H1 (cell line): ENCODE measurements at regions not wholly inside any gene's neighbourhood (a gene's known extent, or its start where the extent isn't known, plus 50 kb on each side); places are given as distances from the start of the nearest gene placed in this dataset.

ENCODE experiments used
- CTCF ChIA-PET: fragments of 300-600 bp; sonication (Branson Sonifier 250); formaldehyde crosslinking; loops from one replicate; lab custom pipeline; 2021; ENCODE audit not compliant: partially characterized antibody; lab: Charles Lee
- POLR2A ChIA-PET: fragments of 300-600 bp; sonication (Branson Sonifier 250); formaldehyde crosslinking; loops from one replicate; lab custom pipeline; 2021; ENCODE audit warnings: inconsistent platforms; ENCODE audit not compliant: partially characterized antibody; lab: Charles Lee
- DNase-seq, 2 experiments: peaks; one replicate each; pipeline versions ENCODE4 v3.0.0 to v3.0.0-alpha.2; 2010 to 2022; ENCODE audit warnings: low spot score in 2 of 2, low read depth in 1 of 2, mixed read lengths in 1 of 2
- FAIRE-seq: peaks from 2 replicates; lab custom pipeline; 2011; peaks lifted over from hg19 to GRCh38; lab: Jason Lieb, UNC
- H2AFZ ChIP-seq: 2 replicates; pipeline ENCODE4 v1.8.1; 2012; ENCODE audit warnings: low read length, inconsistent platforms
- H2AK5ac ChIP-seq: 2 replicates; pipeline ENCODE4 v1.6.1; 2013; ENCODE audit warnings: low read depth, low read length
- H2BK120ac ChIP-seq: replicated peaks from 2 replicates; pipeline ENCODE3; 2013; ENCODE audit warnings: low read depth, low read length, inconsistent platforms
- H2BK12ac ChIP-seq: 2 replicates; pipeline ENCODE4 v1.6.1; 2013; ENCODE audit warnings: low read depth, low read length
- H2BK15ac ChIP-seq: 2 replicates; pipeline ENCODE4 v1.6.1; 2013; ENCODE audit warnings: low read length
- H2BK20ac ChIP-seq: 2 replicates; pipeline ENCODE4 v1.6.1; 2013; ENCODE audit warnings: low read length
- H2BK5ac ChIP-seq: 2 replicates; pipeline ENCODE4 v1.6.1; 2013; ENCODE audit warnings: low read depth, low read length
- H3K14ac ChIP-seq: 2 replicates; pipeline ENCODE4 v1.6.1; 2013; ENCODE audit warnings: inconsistent platforms; ENCODE audit not compliant: insufficient read length
- H3K18ac ChIP-seq: 2 replicates; pipeline ENCODE4 v1.6.1; 2013; ENCODE audit warnings: low read length; ENCODE audit errors: extremely low read depth
- H3K23ac ChIP-seq: 2 replicates; pipeline ENCODE4 v1.6.1; 2013; ENCODE audit warnings: inconsistent platforms; ENCODE audit not compliant: insufficient read length
- H3K23me2 ChIP-seq: 2 replicates; pipeline ENCODE4 v1.6.1; 2013; ENCODE audit warnings: low read depth, low read length
- H3K27ac ChIP-seq: 2 replicates; pipeline ENCODE4 v1.6.1; 2011; ENCODE audit warnings: low read depth, low read length, inconsistent platforms
- H3K27me3 ChIP-seq, 4 experiments: replicated peaks in 1 of 4; 1 replicate in 1 of 4; 2 replicates in 3 of 4; pipeline versions ENCODE4 v1.6.1 to v1.8.1; 2011 to 2013; ENCODE audit warnings: low read length in 3 of 4, mild to moderate bottlenecking in 3 of 4, inconsistent platforms in 2 of 4, mixed read lengths in 2 of 4, moderate library complexity in 1 of 4; ENCODE audit not compliant: control insufficient read depth in 3 of 4, insufficient read depth in 3 of 4; ENCODE audit errors: extremely low read depth in 1 of 4
- H3K36me3 ChIP-seq, 4 experiments: 2 replicates each; pipeline versions ENCODE4 v1.6.1 to v1.8.1; 2011 to 2013; ENCODE audit warnings: mild to moderate bottlenecking in 4 of 4, low read length in 3 of 4, moderate library complexity in 2 of 4, control low read depth in 1 of 4, inconsistent platforms in 1 of 4; ENCODE audit not compliant: insufficient read depth in 4 of 4, control insufficient read depth in 2 of 4
- H3K4ac ChIP-seq: replicated peaks from 2 replicates; pipeline ENCODE3; 2013; ENCODE audit warnings: low read length, low read depth, mixed read lengths, inconsistent platforms; ENCODE audit not compliant: insufficient read length
- H3K4me1 ChIP-seq, 4 experiments: replicated peaks in 1 of 4; 1 replicate in 1 of 4; 2 replicates in 3 of 4; pipeline versions ENCODE4 v1.6.1 to v1.8.1; 2011 to 2013; ENCODE audit warnings: low read length in 3 of 4, inconsistent platforms in 2 of 4, mixed read lengths in 1 of 4; ENCODE audit not compliant: insufficient read depth in 4 of 4, control insufficient read depth in 3 of 4
- H3K4me2 ChIP-seq, 2 experiments: 2 replicates each; pipeline versions ENCODE4 v1.6.1 to v1.8.1; 2011 to 2013; ENCODE audit warnings: low read depth in 2 of 2, low read length in 2 of 2, control low read depth in 1 of 2, inconsistent platforms in 1 of 2, mild to moderate bottlenecking in 1 of 2; ENCODE audit not compliant: insufficient read depth in 1 of 2
- H3K4me3 ChIP-seq, 4 experiments: fragments of 200-600, 300-600 bp in 1 of 4; sonication (generic), shearing (Covaris generic), sonication (Bioruptor Twin) in 1 of 4; 2 replicates each; pipeline versions ENCODE4 v1.5.1 to v1.8.1; 2011 to 2016; ENCODE audit warnings: low read length in 4 of 4, low read depth in 3 of 4, control low read depth in 2 of 4, inconsistent platforms in 2 of 4, mild to moderate bottlenecking in 2 of 4, mixed read lengths in 1 of 4, moderate library complexity in 1 of 4; ENCODE audit not compliant: insufficient read depth in 2 of 4; ENCODE audit errors: extremely low read depth in 1 of 4
- H3K56ac ChIP-seq: replicated peaks from 2 replicates; pipeline ENCODE3; 2013; ENCODE audit warnings: low read depth, mild to moderate bottlenecking, mixed read lengths, low read length, inconsistent platforms; ENCODE audit not compliant: insufficient read length
- H3K79me1 ChIP-seq: 2 replicates; pipeline ENCODE4 v1.6.1; 2013; ENCODE audit warnings: low read depth, low read length, control low read depth
- H3K79me2 ChIP-seq, 2 experiments: 2 replicates each; pipeline versions ENCODE4 v1.6.1 to v1.8.1; 2012 to 2013; ENCODE audit warnings: low read length in 2 of 2, mild to moderate bottlenecking in 2 of 2, inconsistent platforms in 1 of 2; ENCODE audit not compliant: insufficient read depth in 2 of 2, control insufficient read depth in 1 of 2
- H3K9ac ChIP-seq, 4 experiments: replicated peaks in 1 of 4; 1 replicate in 1 of 4; 2 replicates in 3 of 4; pipeline versions ENCODE4 v1.6.1 to v1.8.1; 2011 to 2013; ENCODE audit warnings: low read depth in 3 of 4, low read length in 3 of 4, control low read depth in 2 of 4, mild to moderate bottlenecking in 2 of 4, moderate library complexity in 2 of 4, inconsistent platforms in 1 of 4; ENCODE audit errors: extremely low read depth in 1 of 4
- H3K9me3 ChIP-seq, 2 experiments: 2 replicates each; pipeline versions ENCODE4 v1.6.1 to v1.8.1; 2012 to 2013; ENCODE audit warnings: mild to moderate bottlenecking in 2 of 2, moderate library complexity in 2 of 2, control low read depth in 1 of 2, inconsistent platforms in 1 of 2, low read depth in 1 of 2, low read length in 1 of 2, mixed read lengths in 1 of 2; ENCODE audit not compliant: insufficient read depth in 2 of 2
- H4K20me1 ChIP-seq, 2 experiments: replicated peaks in 1 of 2; 2 replicates each; pipeline versions ENCODE3 to v1.8.1; 2011 to 2013; ENCODE audit warnings: inconsistent platforms in 2 of 2, low read length in 2 of 2, mild to moderate bottlenecking in 1 of 2; ENCODE audit not compliant: insufficient read depth in 2 of 2, control insufficient read depth in 1 of 2
- H4K5ac ChIP-seq: 2 replicates; pipeline ENCODE4 v1.6.1; 2013; ENCODE audit warnings: low read length, low read depth, mixed read lengths, inconsistent platforms; ENCODE audit not compliant: insufficient read length
- H4K8ac ChIP-seq: 2 replicates; pipeline ENCODE4 v1.8.0; 2013; ENCODE audit warnings: mild to moderate bottlenecking, moderate library complexity, low read length, inconsistent platforms; ENCODE audit not compliant: insufficient read depth; ENCODE audit errors: extremely low read depth
- H4K91ac ChIP-seq: replicated peaks from 2 replicates; pipeline ENCODE3; 2013; ENCODE audit warnings: low read length, mixed read lengths, inconsistent platforms; ENCODE audit not compliant: insufficient read length
- CHD2 ChIP-seq: IDR thresholded peaks from 2 replicates; pipeline ENCODE4 v1.6.1; 2012; ENCODE audit warnings: low read length, improper control_type of control experiment
- POLR2AphosphoS5 ChIP-seq: IDR thresholded peaks from 2 replicates; pipeline ENCODE4 v1.6.1; 2011; ENCODE audit warnings: low read depth, low read length
- SIN3A ChIP-seq, 2 experiments: IDR thresholded peaks in 1 of 2; conservative IDR thresholded peaks in 1 of 2; 2 replicates each; pipeline ENCODE4 v1.6.1; 2011 to 2012; ENCODE audit warnings: low read length in 2 of 2, improper control_type of control experiment in 1 of 2, low read depth in 1 of 2, mild to moderate bottlenecking in 1 of 2

DNA sequence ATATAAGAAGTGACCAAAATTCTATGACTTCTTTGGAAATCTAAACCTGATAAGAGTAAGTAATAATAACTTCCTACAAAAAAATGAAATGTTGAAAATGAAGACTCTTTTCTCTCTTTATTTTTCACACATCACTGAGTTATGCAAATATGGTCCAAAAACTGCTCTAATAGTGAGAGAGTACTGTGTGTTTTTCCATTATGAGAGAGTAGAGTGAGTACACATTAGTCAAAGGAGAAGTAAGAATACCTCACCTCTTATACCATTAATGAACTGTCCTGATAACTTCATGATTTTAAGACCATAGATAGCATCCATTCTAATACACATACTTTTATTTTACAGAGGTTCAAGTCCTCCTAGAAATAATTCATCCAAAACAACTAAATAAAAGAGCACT, 1310.2 kb downstream of the SI start:
- POLR2A ChIA-PET, result no interaction called here
- FAIRE-seq, result no peak

More for the DNA sequence above, 1310.2 kb downstream of the SI start:
- H3K36me3 ChIP-seq, result no peaks in the 10 kb centered on the region
- no peaks in the 10 kb centered on the region for H3K4me1 ChIP-seq
- no peak overlapping the region for H3K4me3 ChIP-seq
- no peak overlapping the region for H2AFZ ChIP-seq
- CTCF ChIA-PET, result no interaction called here
- no peak overlapping the region for H2BK15ac ChIP-seq
- no peaks in the 10 kb centered on the region for H3K9me3 ChIP-seq
- no peak overlapping the region for H4K8ac ChIP-seq
- no peak overlapping the region for H3K4me2 ChIP-seq
- H4K91ac ChIP-seq, result no peak overlapping the region
- no peak overlapping the region for H3K27ac ChIP-seq
- no peak overlapping the region for H2BK5ac ChIP-seq
- H3K79me2 ChIP-seq, result no peaks in the 10 kb centered on the region
- no peak overlapping the region for H2BK20ac ChIP-seq
- H3K23ac ChIP-seq, result no peak overlapping the region
- no peaks in the 10 kb centered on the region for H3K23me2 ChIP-seq
- no peaks in the 10 kb centered on the region for H4K20me1 ChIP-seq
- TF ChIP-seq CHD2 (no peak), POLR2AphosphoS5 (no peak), SIN3A (conservative IDR thresholded peaks at IDR 0.05 in 1 of 2, IDR thresholded peaks at IDR 0.05 in 1 of 2; ENCODE audit: low read depth in 1 of 2, low read length in 2 of 2) (no peak)
- DNase-seq, result no peak
- no peak overlapping the region for H2AK5ac ChIP-seq
- H3K9ac ChIP-seq, result no peak overlapping the region
- H2BK120ac ChIP-seq, result no peak overlapping the region
- no peak overlapping the region for H3K4ac ChIP-seq
- H2BK12ac ChIP-seq, result no peak overlapping the region
- H3K27me3 ChIP-seq, result no peaks in the 10 kb centered on the region
- no peak overlapping the region for H3K14ac ChIP-seq
- H3K18ac ChIP-seq, result no peak overlapping the region
- no peaks in the 10 kb centered on the region for H3K79me1 ChIP-seq
- no peak overlapping the region for H4K5ac ChIP-seq
- H3K56ac ChIP-seq, result no peak overlapping the region
